ENCODE measurements at regions not wholly inside any gene's neighbourhood (a gene's known extent, or its start where the extent isn't known, plus 50 kb on each side); places are given as distances from the start of the nearest gene placed in this dataset.

DNA sequence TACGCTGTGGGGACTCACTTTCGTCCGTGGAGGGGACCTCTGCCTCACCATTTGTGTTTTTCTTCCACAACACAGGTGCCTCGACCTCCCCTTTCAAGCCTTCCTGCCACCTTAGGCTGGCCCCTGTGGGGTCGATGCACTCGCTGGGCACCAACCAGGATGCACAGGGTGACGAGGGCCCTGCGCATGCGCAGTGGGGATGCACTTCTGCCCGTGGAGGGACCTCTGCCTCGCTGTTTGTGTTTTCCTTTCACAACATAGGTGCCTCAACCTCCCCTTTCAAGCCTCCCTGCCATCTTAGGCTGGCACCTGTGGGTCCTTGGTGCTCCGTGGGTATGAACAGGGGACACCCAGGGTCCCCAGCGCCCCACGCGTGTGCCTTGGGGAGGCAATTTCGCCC, 356.8 kb downstream of the ALG10 start:
- no peak for TF ChIP-seq POLR2AphosphoS5 (IDR thresholded peaks at IDR 0.05; ENCODE audit: borderline replicate concordance, low read depth, low read length)
- no peak for TF ChIP-seq EZH2 (IDR thresholded peaks at IDR 0.05)
- no peak for TF ChIP-seq FOXP2 (optimal IDR thresholded peaks at IDR 0.05; ENCODE audit: control extremely low read depth, extremely low read length, insufficient read depth)
